Adipocyte (in vitro differentiated cells): ENCODE measurements at regions not wholly inside any gene's neighbourhood (a gene's known extent, or its start where the extent isn't known, plus 50 kb on each side); places are given as distances from the start of the nearest gene placed in this dataset.
"Not testable (repeated sequence)": the region's sequence is repeated elsewhere in the genome, so short reads cannot be mapped to it uniquely, and the experiment has no call there.

Source experiments
- DNase-seq: peaks from one replicate; pipeline ENCODE4 v3.0.0-alpha.2; 2015; ENCODE audit warnings: low read depth
- H3K27me3 ChIP-seq: replicated peaks from 2 replicates; pipeline ENCODE4 v1.7.0; 2013; ENCODE audit warnings: mild to moderate bottlenecking, low read length, moderate library complexity; ENCODE audit not compliant: control insufficient read depth, insufficient read depth
- H3K36me3 ChIP-seq: 2 replicates; pipeline ENCODE4 v1.7.0; 2013; ENCODE audit warnings: low read length, mild to moderate bottlenecking, moderate library complexity; ENCODE audit not compliant: control insufficient read depth, insufficient read depth, severe bottlenecking
- H3K4me1 ChIP-seq: 2 replicates; pipeline ENCODE4 v1.7.0; 2013; ENCODE audit warnings: mild to moderate bottlenecking, low read length, moderate library complexity; ENCODE audit not compliant: control insufficient read depth, insufficient read depth
- H3K4me3 ChIP-seq: 2 replicates; pipeline ENCODE4 v1.7.0; 2013; ENCODE audit warnings: mild to moderate bottlenecking, low read length, moderate library complexity
- H3K9ac ChIP-seq: 2 replicates; pipeline ENCODE4 v1.7.0; 2013; ENCODE audit warnings: mild to moderate bottlenecking, low read length, moderate library complexity
- H3K9me3 ChIP-seq: 2 replicates; pipeline ENCODE4 v1.7.0; 2013; ENCODE audit warnings: mild to moderate bottlenecking, low read length, moderate library complexity; ENCODE audit not compliant: control insufficient read depth

GRCh38 chr4:12041828-12042227 is 613.1 kb upstream of the HS3ST1 start:
- Histone ChIP-seq H3K4me1 (no peaks in the 10 kb centered on the region), H3K4me3 (no peak overlapping the region), H3K9ac (no peak overlapping the region), H3K27me3 (no peaks in the 10 kb centered on the region), H3K36me3 (no peaks in the 10 kb centered on the region), H3K9me3 (no peaks in the 10 kb centered on the region)
- DNase-seq: no peak

DNA sequence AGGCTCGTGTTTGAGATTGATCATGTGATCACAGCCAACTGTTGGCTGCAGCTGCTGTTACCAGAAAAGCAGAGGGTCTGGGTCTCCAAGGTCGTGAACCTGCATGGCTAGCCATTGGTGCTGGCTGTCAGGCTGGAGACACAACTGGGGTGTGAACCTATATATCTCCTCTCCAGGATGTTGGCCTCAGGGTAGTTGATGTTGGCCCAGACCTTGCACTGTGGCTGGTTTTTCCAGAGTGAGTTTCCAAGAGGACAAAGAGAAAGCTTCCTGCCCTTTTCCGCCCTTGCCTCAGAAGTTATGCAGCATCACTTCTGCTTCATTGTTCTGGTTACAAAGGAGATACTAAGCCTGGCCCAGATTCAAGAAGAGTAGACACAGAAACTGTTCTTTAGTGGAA is 607.8 kb upstream of the HS3ST1 start:
- H3K36me3 ChIP-seq: no peaks in the 10 kb centered on the region
- no peak overlapping the region for H3K4me3 ChIP-seq
- H3K9ac ChIP-seq: no peak overlapping the region
- no peaks in the 10 kb centered on the region for H3K27me3 ChIP-seq
- DNase-seq: no peak
- no peaks in the 10 kb centered on the region for H3K4me1 ChIP-seq
- no peaks in the 10 kb centered on the region for H3K9me3 ChIP-seq

GRCh38 chr4:12028258-12028657 is 599.6 kb upstream of the HS3ST1 start:
- H3K36me3 ChIP-seq: no peaks in the 10 kb centered on the region
- H3K9ac ChIP-seq: no peak overlapping the region
- no peaks in the 10 kb centered on the region for H3K27me3 ChIP-seq
- no peaks in the 10 kb centered on the region for H3K4me1 ChIP-seq
- H3K9me3 ChIP-seq: no peaks in the 10 kb centered on the region
- no peak for DNase-seq
- H3K4me3 ChIP-seq: no peak overlapping the region

DNA sequence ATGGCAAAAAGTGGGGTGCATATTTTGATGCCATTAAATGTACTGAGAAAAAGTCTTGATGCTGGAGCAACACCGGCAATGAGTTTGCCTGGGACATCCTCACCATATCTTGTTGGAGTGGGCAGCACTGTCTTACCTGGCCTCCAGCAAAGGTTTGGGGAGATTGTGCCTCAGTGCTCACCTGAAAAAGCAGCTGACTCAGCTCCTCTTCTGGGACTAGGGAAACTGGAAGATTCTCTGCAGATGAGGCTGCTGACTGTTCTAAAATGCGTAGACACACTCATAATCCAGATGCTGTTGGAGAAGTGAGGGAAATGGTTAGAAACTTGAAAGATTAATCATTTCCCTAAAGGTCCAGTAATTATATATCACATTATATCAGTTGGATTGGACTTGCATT is 593.7 kb upstream of the HS3ST1 start:
- Histone ChIP-seq H3K4me3 (no peak overlapping the region), H3K36me3 (no peaks in the 10 kb centered on the region), H3K27me3 (no peaks in the 10 kb centered on the region), H3K9me3 (peaks cover 3% of the 10 kb centered on the region), H3K9ac (no peak overlapping the region), H3K4me1 (no peaks in the 10 kb centered on the region)
- no peak for DNase-seq

DNA sequence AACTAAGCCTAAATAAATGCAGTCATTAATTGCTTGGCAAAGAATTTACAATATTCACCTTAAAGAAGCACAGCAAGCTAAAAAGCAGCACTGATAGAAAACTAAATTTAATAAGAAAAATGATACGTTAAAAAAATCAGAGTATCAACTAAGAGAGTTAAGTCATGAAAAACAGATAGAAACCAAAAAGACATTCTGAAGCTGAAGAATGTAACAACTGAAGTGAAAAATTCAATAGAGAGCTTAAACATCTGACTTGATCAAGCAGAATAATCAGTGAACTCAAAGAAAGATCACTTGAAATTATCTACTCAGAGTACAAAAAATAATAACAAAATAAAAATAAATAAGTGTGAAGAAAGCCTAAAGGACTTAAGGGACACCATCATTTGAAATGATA is 588.0 kb upstream of the HS3ST1 start:
- DNase-seq: no peak
- Histone ChIP-seq H3K36me3 (no peaks in the 10 kb centered on the region), H3K4me3 (no peak overlapping the region), H3K27me3 (no peaks in the 10 kb centered on the region), H3K4me1 (no peaks in the 10 kb centered on the region), H3K9me3 (peaks cover 20% of the 10 kb centered on the region), H3K9ac (no peak overlapping the region)

DNA sequence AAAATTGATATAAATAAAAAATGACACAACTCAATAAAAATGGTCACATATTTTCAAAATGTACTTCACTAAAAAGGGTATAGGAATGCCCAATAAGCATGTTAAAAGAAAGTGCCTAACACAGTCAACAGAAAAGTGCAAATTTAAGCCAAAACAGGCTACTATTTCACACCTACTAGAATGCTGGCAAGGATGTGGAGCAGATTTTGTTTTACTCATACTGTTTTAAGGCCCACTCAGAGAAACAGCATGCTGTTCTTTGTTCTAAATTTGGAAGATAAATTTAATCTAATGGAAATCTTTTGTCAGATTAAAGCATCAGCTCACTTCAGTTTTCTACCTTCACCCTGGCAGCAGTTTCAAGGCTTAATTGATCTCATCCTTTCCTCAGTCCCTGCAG is 576.8 kb upstream of the HS3ST1 start:
- Histone ChIP-seq H3K4me1 (no peaks in the 10 kb centered on the region), H3K4me3 (no peak overlapping the region), H3K9me3 (no peaks in the 10 kb centered on the region), H3K36me3 (no peaks in the 10 kb centered on the region), H3K9ac (no peak overlapping the region), H3K27me3 (no peaks in the 10 kb centered on the region)
- no peak for DNase-seq

DNA sequence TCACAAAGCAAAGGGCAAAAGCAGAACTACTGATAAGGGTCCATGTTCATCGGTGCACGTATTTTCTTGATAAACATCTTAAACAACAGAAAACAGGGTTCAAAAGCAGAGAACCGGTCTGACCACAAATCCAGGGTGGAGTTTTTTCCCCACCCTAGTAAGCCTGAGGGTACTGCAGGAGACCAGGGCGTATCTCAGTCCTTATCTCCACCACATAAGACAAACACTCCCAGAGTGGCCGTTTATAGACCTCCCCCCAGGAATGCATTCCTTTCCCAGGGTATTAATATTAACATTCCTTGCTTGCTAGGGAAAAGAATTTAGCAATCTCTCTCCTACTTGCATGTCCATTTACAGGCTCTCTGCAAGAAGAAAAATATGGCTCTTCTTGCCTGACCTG is 567.9 kb upstream of the HS3ST1 start:
- not testable (repeated sequence) for H3K9ac ChIP-seq, H3K4me3 ChIP-seq, DNase-seq, H3K9me3 ChIP-seq, H3K27me3 ChIP-seq, H3K4me1 ChIP-seq, H3K36me3 ChIP-seq

GRCh38 chr4:11976726-11977263 is 548.1 kb upstream of the HS3ST1 start:
- H3K36me3 ChIP-seq: no peaks in the 10 kb centered on the region
- no peaks in the 10 kb centered on the region for H3K4me1 ChIP-seq
- H3K4me3 ChIP-seq: no peak overlapping the region
- no peaks in the 10 kb centered on the region for H3K27me3 ChIP-seq
- no peak overlapping the region for H3K9ac ChIP-seq
- H3K9me3 ChIP-seq: no peaks in the 10 kb centered on the region
- DNase-seq: no peak

DNA sequence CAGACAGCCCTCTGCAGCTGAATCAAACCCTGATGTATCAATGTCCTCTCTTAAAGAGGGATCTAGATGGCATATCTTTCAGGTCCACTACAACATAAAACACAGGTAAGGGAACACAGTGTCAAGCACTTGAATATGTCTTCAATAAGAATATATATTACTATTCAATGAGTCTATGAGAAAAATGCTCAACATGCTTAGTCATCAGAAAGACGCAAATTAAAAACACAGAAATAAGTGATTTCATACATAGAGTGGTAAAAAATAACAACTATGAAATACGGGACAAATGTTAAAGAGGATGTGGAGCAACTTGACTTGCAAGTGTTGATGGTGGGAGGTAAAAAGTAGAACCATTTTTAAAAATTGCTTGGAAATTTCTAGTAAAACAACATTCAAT is 544.6 kb upstream of the HS3ST1 start:
- H3K9ac ChIP-seq: no peak overlapping the region
- DNase-seq: no peak

GRCh38 chr4:11970754-11971153 is 542.1 kb upstream of the HS3ST1 start:
- Histone ChIP-seq H3K4me3 (no peak overlapping the region), H3K4me1 (no peaks in the 10 kb centered on the region), H3K9me3 (no peaks in the 10 kb centered on the region), H3K9ac (no peak overlapping the region), H3K36me3 (no peaks in the 10 kb centered on the region), H3K27me3 (no peaks in the 10 kb centered on the region)
- no peak for DNase-seq

More for the DNA sequence above, 544.6 kb upstream of the HS3ST1 start:
- H3K4me1 ChIP-seq: no peaks in the 10 kb centered on the region
- no peaks in the 10 kb centered on the region for H3K36me3 ChIP-seq
- H3K4me3 ChIP-seq: no peak overlapping the region
- no peaks in the 10 kb centered on the region for H3K9me3 ChIP-seq
- no peaks in the 10 kb centered on the region for H3K27me3 ChIP-seq

DNA sequence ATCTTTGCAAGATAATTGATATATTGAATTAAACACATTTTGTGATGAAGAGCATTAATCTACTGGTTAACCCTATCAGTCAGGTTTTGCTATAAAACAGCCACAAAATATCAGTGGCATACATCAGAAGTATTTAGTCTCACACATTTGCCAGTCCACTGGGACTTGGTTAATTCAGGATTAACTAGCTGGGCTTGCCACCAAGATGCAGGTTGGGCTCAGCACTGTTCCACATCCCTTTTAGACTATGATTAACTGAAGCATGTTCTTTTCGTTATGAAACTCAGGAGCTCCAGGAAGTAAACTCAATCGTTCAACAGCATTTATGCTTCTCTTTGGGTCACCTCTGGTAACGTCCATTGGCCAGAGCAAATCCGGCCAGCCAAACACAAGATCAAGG is 538.1 kb upstream of the HS3ST1 start:
- H3K9ac ChIP-seq: no peak overlapping the region
- H3K9me3 ChIP-seq: no peaks in the 10 kb centered on the region
- no peak for DNase-seq
- no peaks in the 10 kb centered on the region for H3K27me3 ChIP-seq
- no peak overlapping the region for H3K4me3 ChIP-seq
- no peaks in the 10 kb centered on the region for H3K4me1 ChIP-seq
- H3K36me3 ChIP-seq: no peaks in the 10 kb centered on the region

GRCh38 chr4:11954093-11954492 is 525.4 kb upstream of the HS3ST1 start:
- DNase-seq: peak; percentile 24
- H3K9me3 ChIP-seq: no peaks in the 10 kb centered on the region
- H3K36me3 ChIP-seq: no peaks in the 10 kb centered on the region
- no peak overlapping the region for H3K4me3 ChIP-seq
- H3K27me3 ChIP-seq: no peaks in the 10 kb centered on the region
- H3K4me1 ChIP-seq: no peaks in the 10 kb centered on the region
- no peak overlapping the region for H3K9ac ChIP-seq
